NCI-H1417 (cell line): ENCODE measurements at regions not wholly inside any gene's neighbourhood (a gene's known extent, or its start where the extent isn't known, plus 50 kb on each side); places are given as distances from the start of the nearest gene placed in this dataset.

Experiments
- DNase-seq, 3 experiments: peaks; one replicate each; lab custom pipeline; 2025; lab: John Stamatoyannopoulos, UW

DNA sequence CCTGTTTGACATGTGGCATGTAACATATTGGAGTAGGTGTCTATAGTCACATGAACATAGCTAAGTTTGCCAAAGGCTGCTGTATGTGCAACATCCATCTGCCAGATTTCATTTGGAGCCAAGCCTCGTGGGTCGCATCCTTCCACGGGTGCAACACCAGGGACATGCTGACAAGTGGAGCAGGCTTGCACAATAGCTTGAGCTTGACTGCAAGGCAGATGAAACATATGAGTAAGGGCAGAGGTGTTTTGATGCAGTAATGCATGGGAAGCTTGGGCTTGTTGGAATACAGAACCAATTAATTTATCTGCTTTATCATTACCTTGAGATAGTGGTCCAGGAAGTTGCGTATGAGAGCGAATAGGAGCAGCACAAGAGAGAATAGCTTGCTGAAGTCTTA lies 74.1 kb upstream of the BTN3A2 start:
- DNase-seq: no peak

DNA sequence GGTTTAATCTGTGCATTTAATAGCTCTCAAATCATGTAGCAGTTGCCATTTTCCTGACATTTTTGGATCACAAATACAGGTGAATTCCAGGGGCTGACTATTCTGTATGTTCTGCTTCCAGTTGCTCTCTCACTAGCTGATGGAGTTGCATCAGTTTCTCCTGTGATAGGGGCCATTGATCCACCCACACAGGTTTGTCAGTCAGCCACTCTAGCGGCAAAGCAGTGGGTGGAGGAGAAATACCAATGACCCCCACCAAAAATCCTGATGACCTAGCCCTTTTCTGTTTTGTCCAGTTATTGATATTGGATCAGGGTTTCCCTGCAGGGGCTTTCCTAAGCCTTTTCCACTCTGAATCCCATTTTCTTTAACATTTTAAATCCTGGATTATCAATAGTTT lies 72.3 kb upstream of the BTN3A2 start:
- DNase-seq: no peak

DNA sequence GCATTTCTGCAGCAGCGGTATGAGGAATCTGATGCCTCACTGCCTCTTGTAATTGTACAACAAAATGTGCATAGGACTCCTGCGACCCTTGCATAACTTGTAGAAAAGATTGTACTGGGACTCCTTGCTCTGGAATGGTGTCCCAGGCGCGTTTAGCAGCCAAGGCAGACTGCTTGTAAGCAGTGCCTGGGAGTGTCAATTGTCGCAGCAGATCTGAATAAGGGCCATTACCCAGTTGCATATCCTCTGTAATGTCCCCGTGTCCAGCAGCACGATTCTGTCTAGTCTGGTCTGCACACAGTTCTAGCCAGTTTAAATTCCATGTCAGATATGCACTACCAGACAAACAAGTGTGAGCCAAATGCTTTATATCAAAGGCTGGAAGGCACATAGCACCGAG lies 70.7 kb upstream of the BTN3A2 start:
- no peak for DNase-seq

DNA sequence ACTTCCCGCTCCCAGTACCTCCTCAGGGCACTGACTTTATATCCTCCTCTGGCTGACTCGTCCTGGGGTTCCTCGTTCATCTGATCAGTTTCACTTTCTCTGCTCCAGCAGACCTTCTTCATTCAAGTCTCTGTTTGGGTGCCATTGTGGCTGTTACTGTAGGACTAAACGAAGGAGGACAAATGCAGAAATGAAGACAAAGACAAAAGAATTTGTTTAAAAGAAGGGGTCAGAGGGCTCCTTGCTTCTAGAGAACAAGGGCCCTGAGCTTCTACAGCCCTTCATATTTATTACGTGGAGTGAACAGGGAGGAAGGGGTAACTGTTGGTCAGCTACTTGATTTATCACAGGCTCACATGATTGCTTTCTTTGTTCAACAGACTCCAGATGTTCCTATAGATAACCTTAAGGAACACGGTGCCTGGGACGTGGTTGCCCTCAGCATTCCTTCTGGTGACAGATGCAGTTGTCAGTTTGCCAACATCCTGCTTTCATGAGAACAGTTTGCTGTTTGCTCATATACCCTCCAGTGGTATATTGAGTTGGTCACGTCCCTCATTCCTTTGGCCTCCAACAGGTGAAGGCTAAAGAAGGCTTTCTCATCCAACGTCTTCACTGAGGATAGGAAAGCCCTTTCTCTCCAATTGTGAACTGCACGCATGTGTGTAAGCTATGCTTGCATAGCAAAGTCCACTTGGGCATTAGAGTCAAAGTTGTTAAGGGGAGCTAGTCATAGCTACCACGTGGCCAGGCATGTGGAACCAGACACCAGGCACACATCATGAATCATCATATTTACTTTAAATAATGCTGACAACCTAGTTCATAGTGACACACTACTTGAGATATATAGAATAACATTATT lies 69.1 kb upstream of the BTN3A2 start:
- no peak for DNase-seq

DNA sequence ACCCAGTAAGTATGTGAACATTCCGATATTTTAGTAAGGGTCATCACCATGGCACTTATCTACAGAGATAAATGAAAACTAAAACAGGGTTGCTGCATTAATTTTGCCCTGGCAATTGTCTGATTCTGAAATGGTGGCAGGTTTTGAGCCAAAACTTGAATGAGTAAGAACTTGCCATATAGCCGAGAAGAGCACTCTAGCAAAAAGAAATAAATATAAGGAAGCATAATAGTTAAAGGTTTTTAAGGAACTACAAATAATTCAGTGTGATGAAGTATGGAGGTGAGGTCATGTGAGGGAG lies 68.5 kb upstream of the BTN3A2 start:
- no peak for DNase-seq

DNA sequence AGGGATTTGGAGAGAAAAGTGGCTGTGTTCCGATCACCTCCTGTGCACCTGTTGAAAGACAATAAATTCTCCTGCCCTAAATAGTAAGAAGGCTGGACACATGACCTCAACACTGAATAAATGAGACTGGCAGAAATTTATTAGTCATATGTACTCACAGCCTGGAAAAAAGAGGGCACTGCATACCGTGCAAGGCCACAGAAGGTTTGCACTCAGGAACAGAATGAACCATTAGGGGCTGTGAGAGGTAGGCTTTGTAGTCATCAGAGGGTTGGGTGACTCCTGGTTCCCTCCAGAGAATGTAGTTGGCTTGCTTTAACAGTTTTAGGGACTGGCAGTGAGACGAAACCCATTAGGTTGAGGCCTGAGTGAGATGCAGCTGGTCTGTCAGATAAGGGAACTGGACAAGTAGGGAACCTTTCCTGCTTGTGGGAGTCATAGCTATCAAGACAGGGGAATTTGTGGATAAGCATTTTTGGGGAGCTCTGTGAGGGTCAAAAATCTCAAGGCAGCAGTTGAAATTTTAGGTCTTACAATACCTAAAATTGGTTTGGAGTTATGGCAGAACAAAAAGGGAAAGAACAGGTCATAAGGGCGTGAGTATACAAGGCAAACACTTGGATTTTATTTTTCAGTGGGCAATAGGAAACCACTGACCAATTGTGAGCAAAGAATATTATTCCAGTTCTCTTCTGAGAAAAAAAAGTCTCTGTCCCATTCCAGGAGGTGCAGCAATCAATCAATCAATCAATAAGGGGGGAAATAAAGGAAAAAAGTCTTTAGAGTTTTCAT lies 67.9 kb upstream of the BTN3A2 start:
- DNase-seq: no peak

DNA sequence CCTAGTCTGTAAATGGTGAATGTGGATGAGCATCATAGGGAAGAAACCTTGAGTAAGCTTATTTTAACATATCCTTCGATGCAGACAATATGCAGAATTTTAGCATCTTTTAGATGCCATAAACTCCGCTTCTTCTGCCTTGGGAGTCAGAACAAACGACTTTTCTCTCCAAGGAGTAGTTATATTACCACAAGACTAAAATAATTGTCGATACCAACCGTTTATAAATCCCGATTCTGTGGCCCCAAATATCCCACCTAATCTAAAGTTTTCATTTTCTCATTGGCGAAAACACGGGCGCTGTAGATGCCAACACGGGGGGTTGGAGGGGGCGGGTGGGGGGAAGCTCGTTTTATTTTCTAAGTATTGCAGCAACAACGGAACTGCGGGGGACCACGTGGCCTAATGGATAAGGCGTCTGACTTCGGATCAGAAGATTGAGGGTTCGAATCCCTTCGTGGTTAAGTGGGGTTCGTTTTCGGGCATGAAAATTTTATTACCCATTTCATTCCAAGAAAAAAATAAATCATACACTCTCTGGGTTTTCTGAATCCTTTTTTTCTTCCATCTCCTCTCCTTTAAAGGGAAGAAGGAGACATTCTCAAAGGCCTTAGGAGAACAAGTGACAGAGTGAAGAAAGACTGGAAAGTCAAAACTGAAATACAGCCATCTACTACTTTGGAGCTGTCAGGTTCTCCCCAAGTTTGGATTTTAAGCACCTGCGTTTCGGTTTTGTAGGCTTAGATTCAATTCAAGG lies 65.5 kb upstream of the BTN3A2 start:
- DNase-seq: no peak

DNA sequence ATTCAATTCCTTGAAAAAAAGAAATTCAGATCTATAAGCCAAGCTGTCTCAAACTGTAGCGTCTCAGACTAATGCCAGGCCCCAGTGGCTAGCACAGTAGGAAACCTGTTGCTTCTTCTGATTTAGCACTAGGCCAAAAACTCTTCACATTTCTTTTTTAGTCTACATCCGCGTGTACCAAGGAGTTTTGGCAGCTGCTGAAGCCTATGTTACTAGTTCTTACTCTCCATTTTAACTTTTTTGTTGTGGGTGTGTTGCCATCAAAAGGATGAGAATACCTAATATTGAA lies 65.0 kb upstream of the BTN3A2 start:
- DNase-seq: no peak

DNA sequence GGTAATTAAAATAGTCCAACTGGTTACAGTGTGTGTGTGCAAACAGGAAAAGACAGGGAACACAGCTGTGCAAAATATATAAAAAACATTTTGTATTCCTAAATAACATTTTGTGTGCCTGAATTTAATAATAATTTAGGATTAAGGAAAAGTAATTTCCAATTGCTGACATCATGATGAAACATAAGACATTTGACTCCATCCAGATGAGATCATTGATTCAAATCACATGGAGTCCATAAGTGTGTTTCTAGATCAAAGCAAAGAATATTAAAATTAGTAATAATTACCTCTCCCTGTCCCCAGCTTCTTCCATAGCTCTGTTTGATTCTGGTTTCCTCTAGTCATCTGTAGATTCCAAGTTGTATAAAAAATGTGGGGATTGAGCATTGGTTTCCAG lies 64.6 kb upstream of the BTN3A2 start:
- no peak for DNase-seq

DNA sequence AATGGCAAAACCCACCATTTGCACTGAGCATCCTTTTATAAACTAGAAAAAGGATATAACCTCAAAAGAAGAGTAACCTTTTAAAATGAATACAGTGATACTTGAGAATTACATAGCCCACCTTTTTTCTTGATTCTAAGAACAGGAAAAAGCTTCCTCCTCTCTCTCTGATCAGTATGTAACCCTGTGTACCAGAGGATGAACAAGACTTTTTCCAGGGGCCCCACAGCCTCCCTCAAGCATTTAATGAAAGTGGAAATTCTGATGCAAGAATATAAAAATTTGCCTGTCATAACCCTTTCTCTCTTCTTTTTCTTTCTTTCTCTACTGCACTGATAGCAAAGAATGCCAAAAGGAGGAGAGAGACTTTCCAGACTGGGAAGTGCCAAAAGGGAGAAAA lies 64.2 kb upstream of the BTN3A2 start:
- DNase-seq: no peak

DNA sequence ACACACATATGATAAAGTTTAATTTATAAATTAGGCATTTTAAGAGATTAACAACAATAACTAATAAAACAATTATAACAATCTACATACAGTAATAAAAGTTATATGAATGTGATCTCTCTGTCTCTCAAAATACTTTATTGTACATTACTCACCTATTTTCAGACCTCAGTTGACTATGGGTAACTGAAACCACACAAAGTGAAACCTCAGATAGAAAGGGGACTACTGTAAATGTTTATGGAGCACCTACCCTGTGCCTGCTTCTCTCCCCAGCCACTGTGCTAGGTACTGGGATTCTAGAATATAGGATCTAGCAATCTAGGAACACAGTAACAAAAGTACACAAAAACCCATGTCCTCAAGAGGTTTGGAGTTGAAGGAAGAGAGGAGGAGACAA lies 63.4 kb upstream of the BTN3A2 start:
- no peak for DNase-seq

DNA sequence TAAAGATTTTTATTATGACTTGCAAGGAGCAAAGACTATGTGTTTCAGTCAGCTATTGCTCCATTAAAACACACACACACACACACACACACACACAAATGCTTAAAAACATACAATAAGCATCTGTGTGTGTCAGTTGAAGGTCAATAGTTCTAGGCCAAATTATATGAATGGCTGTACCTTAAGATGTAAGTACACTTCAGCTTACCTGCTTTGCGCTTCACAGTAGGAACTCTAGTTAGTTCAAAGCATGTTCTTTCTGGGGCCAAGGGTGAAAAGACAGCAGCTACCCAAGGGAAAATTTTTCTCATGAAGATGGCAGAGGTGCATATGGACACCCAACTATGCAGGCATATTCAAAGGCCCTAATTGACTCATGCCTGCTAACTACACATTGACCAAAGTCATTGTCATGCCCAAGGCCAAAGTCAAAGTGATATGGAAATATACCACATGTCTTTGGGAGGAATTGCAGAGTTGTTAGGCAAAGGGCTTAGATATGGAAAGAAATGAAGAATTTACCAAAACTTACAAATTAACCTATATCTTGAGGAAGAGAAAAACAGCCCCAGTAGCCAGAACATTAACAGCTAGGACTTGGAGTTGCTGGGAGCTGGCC lies 61.9 kb upstream of the BTN3A2 start:
- DNase-seq: no peak

DNA sequence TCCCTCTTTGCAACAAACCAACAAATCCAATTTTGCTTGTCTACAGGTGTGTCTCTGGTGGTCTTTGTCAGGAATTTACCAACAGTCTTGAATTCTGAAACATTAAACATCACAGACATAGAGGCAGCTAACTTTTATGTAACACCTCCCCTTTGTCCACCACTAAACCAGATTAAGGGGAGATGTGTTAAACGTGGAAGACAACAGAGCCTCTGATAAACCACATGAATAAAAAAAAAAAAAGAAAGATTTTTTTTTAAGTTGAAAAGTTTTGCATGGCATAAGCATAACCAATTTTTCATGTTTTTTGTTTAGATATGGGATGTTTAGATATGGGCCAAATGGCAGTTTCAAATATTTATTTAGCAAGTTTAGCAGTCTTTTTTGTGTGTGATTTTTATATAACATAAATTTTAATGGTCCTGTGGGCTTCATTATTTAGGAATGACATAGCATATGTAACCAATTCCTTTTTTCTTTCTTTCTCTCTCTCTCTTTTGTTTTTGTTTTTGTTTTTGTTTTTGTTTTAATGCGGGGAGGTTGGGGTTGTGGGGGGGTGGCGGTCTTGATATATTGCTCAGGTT lies 60.7 kb upstream of the BTN3A2 start:
- no peak for DNase-seq

DNA sequence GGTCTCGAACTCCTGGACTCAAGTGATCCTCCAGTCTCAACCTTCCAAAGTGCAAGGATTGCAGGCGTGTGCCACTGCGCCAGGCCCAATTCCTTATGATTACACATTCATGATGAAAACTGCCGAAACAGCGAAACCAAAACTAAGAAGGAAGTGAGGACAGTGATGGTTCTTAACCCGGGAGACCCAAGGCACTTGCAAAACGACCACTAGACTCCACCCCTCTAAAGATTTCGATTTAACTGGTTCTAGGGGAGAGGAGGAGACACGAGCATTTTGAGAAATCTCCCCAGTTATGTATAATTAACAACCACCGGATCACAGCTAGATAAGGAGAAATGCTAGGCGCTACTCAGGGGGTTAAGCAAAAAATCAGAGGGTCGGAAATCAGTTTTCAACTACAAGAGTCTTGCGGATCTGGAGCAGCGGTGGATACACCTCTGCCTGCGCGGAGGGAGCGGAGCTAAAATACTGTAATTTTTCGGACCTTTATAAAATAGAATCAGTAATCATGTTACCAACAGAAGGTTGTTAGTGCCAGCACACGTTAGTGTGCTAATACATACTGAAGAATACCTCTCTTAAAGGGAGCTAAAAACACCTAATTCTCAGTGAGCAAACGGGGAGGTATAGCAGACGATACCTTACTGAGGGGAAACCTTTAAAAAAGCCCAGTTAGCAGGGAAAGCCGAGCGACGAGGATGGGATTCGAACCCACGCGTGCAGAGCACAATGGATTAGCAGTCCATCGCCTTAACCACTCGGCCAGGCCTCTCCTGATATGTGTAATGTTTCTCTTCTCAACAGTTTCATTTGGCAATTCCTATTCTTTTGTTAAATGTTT lies 60.0 kb upstream of the BTN3A2 start:
- DNase-seq: no peak

DNA sequence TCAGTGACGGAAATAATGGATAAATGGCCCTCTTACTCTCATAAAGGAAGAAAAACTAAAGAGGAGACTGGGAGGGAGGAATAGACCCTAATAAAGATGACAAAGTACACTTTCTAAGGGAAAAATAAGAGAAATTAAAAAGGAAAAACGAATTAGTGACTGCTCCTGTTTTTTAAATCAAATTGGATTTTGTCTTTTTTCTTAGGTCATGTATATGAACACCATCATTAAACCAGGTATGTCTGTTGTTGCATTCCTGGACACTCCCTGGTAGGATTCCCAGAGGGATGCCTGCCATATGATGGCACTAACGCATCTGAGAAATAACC lies 59.4 kb upstream of the BTN3A2 start:
- DNase-seq: no peak

DNA sequence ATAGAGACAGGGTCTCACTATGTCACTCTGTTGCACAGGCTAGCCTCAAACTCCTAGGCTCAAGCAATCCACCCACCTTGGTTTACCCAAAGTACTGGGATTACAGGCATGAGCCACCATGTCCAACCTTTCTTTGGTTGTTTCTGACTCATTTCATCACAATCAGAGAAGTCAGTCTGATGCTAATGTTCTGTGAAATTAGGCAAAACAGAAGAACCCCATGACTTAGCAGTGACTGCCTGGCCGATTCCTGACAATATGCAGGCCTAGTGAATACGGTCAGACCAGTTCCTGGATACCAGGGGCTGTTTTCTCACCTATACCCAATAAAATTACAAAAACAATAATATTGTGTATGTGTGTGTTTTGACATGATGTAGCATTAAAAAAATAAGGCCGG lies 58.8 kb upstream of the BTN3A2 start:
- no peak for DNase-seq

DNA sequence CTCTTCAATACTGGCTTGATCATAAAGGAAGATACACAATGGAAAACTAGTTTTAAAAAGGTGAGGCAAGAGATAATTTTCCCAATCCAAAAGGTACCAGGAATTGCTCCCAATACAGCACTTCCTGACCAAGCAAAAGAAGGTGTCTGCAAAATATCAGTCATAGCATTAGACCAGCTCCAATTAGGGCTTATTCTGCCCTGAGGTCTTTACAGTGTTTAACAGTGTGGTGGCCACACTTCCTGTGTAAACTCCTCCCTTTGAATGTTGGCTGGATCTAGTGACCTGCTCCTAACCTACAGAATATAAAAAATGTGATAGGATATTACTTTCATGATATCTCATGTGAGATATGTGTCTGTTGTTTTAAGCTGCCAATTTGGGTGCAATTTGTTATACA lies 57.1 kb upstream of the BTN3A2 start:
- DNase-seq: peak in 1 of 3 experiments; percentile 3

DNA sequence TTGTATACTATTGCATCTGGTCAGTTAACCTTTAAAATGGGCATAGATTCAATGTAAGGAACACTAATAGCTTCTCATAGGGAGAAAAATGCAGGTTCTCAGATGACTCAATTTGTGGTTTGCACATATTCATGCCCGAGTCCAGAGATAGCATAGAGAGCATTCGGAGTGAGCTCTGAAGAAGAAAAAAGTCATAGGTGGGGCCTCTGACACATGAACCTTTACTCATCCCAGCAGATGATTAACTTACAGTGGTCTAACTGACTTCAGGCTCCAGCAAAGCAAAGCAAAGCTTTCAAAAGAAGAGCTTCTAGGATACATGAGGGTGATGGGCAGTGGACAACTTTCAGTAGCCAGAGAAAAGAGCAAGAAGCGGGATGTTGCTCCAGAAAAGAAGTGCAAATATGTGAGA lies 55.3 kb upstream of the BTN3A2 start:
- DNase-seq: no peak

DNA sequence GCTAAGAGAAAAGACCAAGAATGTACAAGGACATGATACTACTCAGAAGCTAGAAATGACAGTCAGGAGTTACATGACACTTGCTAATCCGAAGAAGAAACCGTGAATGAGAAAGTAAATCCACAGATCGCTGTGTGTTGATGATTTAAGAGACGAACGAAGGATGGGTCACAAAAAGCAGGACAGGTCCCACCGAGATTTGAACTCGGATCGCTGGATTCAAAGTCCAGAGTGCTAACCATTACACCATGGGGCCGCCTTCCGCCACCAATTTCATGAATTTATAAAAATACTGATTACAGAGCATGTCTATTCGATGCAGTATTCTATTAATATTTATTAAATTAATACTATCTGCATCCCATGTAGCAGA lies 54.0 kb upstream of the BTN3A2 start:
- DNase-seq: peak in 2 of 3 experiments; percentile 10 to 60

DNA sequence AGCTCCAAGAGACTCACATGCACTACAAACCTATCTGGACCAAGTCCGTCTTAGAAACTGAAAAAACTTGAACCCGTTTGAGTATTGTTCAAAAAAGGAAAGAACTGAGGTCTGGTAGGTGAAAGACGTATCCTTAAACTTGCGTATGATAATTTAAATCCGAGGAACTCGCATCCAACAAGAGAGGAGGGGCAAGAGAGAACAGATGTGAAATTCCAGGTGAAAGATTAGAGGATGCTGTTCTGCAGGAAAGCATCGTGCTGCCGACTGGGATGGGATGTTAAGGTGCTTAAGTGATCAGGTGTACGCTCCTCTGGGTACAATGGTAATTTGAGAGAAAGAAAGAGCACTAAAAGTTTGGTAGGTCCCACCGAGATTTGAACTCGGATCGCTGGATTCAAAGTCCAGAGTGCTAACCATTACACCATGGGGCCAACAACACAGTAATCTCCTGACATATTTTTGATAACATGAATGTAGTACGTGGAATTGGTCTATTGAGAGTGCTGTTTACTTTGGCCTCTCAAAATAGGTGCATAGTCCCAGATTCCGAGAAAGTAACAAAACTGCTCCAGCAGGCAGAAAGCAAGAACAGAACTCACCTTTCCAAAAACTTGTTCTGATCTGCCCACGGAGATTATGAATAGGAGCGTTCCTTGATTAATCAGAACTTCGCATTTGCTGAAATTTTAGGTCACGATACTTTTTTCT lies 53.5 kb upstream of the BTN3A2 start:
- peak; percentile 54 to 88 (median 77) for DNase-seq

DNA sequence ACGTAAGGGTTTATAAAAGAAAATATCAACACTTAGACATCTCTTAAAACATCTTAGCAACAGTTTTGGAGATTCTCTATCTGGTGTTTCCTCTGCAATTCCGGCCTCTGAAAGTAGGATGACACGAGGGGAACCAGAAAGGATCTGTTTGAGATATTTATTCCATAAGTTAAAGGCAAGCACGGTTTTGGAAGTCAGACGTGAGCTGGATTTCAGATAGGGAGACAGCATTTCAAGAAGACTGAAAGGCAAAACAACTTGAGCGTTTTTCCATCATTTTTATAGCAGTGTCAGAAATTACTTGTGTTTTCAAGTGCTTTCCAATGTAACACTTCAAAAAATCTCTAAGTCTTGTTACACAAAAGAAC lies 52.9 kb upstream of the BTN3A2 start:
- DNase-seq: peak in 2 of 3 experiments; percentile 35 to 42
